ENCODE measurements at regions not wholly inside any gene's neighbourhood (a gene's known extent, or its start where the extent isn't known, plus 50 kb on each side); places are given as distances from the start of the nearest gene placed in this dataset.
"Not testable (repeated sequence)": the region's sequence is repeated elsewhere in the genome, so short reads cannot be mapped to it uniquely, and the experiment has no call there.

DNA sequence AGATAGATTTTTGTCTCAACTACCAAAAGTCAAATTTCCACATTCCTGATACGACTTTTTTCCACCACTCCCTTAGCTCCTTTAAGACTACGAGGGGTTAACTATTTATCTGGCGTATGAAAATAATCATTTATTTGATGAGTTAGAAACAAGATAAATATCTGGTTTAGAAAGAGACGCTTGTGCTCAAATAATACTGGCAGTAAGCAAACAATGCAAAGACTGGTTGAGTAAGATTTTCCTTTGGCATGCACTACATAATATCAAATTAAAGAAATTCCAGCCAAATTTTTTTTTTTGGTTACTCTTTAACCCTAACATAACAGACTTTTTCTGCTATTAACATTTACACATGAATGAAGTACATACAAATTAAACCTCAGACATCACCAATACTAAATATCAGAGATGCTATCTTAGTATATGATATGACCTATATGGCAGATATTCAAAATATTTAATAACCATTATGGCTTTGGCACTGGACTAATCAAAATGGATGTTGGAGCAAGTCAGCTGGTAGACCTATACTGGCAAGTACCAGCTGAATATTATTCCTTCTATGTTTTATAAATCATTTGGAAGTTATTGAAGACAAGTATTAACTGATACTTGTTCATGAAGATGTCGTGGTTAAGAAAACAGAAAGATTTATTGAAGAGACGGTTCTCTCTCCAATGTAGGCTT, 345.3 kb downstream of the TFAP2B start:
- Mint-ChIP-seq H3K4me3 (no peak overlapping the region), H3K36me3 (ENCODE audit: low read depth) (no peaks in the 10 kb centered on the region), H3K27me3 (ENCODE audit: low read depth) (no peaks in the 10 kb centered on the region), H3K4me1 (no peaks in the 10 kb centered on the region), H3K27ac (no peak overlapping the region), H3K9me3 (peaks cover 8% of the 10 kb centered on the region)
- no peak for TF ChIP-seq CTCF (IDR thresholded peaks at IDR 0.05; ENCODE audit: unreplicated experiment in 3 of 3)

- no peaks in the 10 kb centered on the region for H3K36me3 Mint-ChIP-seq (ENCODE audit: low read depth)
- H3K4me1 Mint-ChIP-seq = no peaks in the 10 kb centered on the region
- peaks cover 8% of the 10 kb centered on the region for H3K9me3 Mint-ChIP-seq
- no peak for TF ChIP-seq CTCF (IDR thresholded peaks at IDR 0.05; ENCODE audit: unreplicated experiment in 3 of 3)
- H3K4me3 Mint-ChIP-seq = no peak overlapping the region
- no peaks in the 10 kb centered on the region for H3K27me3 Mint-ChIP-seq (ENCODE audit: low read depth)
- no peak overlapping the region for H3K27ac Mint-ChIP-seq
These were observed 348.2 kb downstream of the TFAP2B start for GRCh38 chr6:51166914-51167313.

DNA sequence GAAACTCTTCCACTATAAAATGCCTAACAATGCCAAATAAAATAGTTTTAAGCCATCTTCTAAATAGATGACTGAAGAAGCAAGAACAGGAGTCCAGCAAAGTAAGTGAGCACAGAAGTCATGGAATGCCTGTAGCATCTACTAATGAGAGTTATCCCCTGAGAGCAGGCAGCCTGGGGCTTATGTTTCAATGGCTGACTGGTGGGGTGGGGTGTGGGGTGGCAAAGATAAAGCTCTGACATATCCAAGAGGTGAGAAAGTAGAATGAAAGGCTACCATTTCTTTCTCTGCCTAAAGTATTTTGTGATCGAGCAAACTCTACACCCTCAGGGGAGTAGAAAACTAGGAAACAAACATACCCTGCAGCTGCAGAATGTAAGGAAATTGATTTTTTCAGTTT, 348.8 kb downstream of the TFAP2B start:
- Mint-ChIP-seq H3K4me3 (no peak overlapping the region), H3K4me1 (no peaks in the 10 kb centered on the region), H3K27me3 (ENCODE audit: low read depth) (no peaks in the 10 kb centered on the region), H3K27ac (no peak overlapping the region), H3K9me3 (peaks cover 8% of the 10 kb centered on the region), H3K36me3 (ENCODE audit: low read depth) (no peaks in the 10 kb centered on the region)
- TF ChIP-seq CTCF (IDR thresholded peaks at IDR 0.05; ENCODE audit: unreplicated experiment in 3 of 3) = no peak

- no peak overlapping the region for H3K4me3 Mint-ChIP-seq
- H3K27me3 Mint-ChIP-seq (ENCODE audit: low read depth) = no peaks in the 10 kb centered on the region
- H3K4me1 Mint-ChIP-seq = no peaks in the 10 kb centered on the region
- no peaks in the 10 kb centered on the region for H3K9me3 Mint-ChIP-seq
- peak overlapping the region in 1 of 3 experiments; percentile 48 for H3K27ac Mint-ChIP-seq
- no peak for TF ChIP-seq CTCF (IDR thresholded peaks at IDR 0.05; ENCODE audit: unreplicated experiment in 3 of 3)
- H3K36me3 Mint-ChIP-seq (ENCODE audit: low read depth) = no peaks in the 10 kb centered on the region
These were observed 364.2 kb downstream of the TFAP2B start for GRCh38 chr6:51182827-51183226.

GRCh38 chr6:51184046-51184445, 365.4 kb downstream of the TFAP2B start:
- no peaks in the 10 kb centered on the region for H3K27me3 Mint-ChIP-seq (ENCODE audit: low read depth)
- H3K4me3 Mint-ChIP-seq = no peak overlapping the region
- H3K4me1 Mint-ChIP-seq = no peaks in the 10 kb centered on the region
- TF ChIP-seq CTCF (IDR thresholded peaks at IDR 0.05; ENCODE audit: unreplicated experiment in 3 of 3) = no peak
- no peaks in the 10 kb centered on the region for H3K9me3 Mint-ChIP-seq
- peak overlapping the region in 1 of 3 experiments; percentile 35 for H3K27ac Mint-ChIP-seq
- no peaks in the 10 kb centered on the region for H3K36me3 Mint-ChIP-seq (ENCODE audit: low read depth)

DNA sequence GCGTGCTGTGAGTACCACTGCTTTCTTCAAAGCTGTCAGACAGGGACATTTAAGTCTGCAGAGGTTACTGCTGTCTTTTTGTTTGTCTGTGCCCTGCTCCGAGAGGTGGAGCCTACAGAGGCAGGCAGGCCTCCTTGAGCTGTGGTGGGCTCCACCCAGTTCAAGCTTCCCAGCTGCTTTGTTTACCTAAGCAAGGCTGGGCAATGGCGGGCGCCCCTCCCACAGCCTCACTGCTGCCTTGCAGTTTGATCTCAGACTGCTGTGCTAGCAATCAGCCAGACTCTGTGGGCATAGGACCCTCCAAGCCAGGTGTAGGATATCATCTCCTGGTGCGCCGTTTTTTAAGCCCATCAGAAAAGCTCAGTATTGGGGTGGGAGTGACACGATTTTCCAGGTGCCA, 374.5 kb downstream of the TFAP2B start:
- not testable (repeated sequence) for H3K9me3 Mint-ChIP-seq; H3K27me3 Mint-ChIP-seq (ENCODE audit: low read depth); H3K27ac Mint-ChIP-seq; H3K36me3 Mint-ChIP-seq (ENCODE audit: low read depth); H3K4me3 Mint-ChIP-seq; H3K4me1 Mint-ChIP-seq

Measured in nephron (organoid).